Mucosa of rectum (tissue), 2 donors: ENCODE measurements at regions not wholly inside any gene's neighbourhood (a gene's known extent, or its start where the extent isn't known, plus 50 kb on each side); places are given as distances from the start of the nearest gene placed in this dataset.

Source experiments
- H3K27ac ChIP-seq, 2 donors: one replicate each; pipeline ENCODE4 v1.7.0; 2013; ENCODE audit warnings: inconsistent platforms in 2 of 2, low read depth in 2 of 2, low read length in 2 of 2
- H3K27me3 ChIP-seq, 2 donors: one replicate each; pipeline ENCODE4 v1.7.0; 2013; ENCODE audit warnings: low read length in 2 of 2; ENCODE audit not compliant: control insufficient read depth in 2 of 2, insufficient read depth in 2 of 2
- H3K36me3 ChIP-seq, 2 donors: one replicate each; pipeline ENCODE4 v1.7.0; 2013; ENCODE audit warnings: low read length in 2 of 2; ENCODE audit not compliant: control insufficient read depth in 2 of 2, insufficient read depth in 2 of 2
- H3K4me1 ChIP-seq, 2 donors: one replicate each; pipeline ENCODE4 v1.7.0; 2013; ENCODE audit warnings: low read length in 2 of 2, mild to moderate bottlenecking in 1 of 2; ENCODE audit not compliant: control insufficient read depth in 2 of 2, insufficient read depth in 2 of 2
- H3K4me3 ChIP-seq, 2 donors: one replicate each; pipeline ENCODE4 v1.7.0; 2013; ENCODE audit warnings: low read length in 2 of 2
- H3K9ac ChIP-seq, 2 donors: one replicate each; pipeline ENCODE4 v1.7.0; 2013; ENCODE audit warnings: low read length in 2 of 2, low read depth in 1 of 2, mild to moderate bottlenecking in 1 of 2
- H3K9me3 ChIP-seq, 2 donors: one replicate each; pipeline ENCODE4 v1.7.0; 2013; ENCODE audit warnings: low read length in 2 of 2; ENCODE audit not compliant: control insufficient read depth in 2 of 2
- donor health status: healthy.
- donor health status: Normal muscosa, but diverticular disease.

- no peak overlapping the region for H3K27ac ChIP-seq
- no peaks in the 10 kb centered on the region for H3K9me3 ChIP-seq
- no peaks in the 10 kb centered on the region for H3K36me3 ChIP-seq
- H3K9ac ChIP-seq = no peak overlapping the region
- H3K4me3 ChIP-seq = no peak overlapping the region
- no peaks in the 10 kb centered on the region for H3K4me1 ChIP-seq
- H3K27me3 ChIP-seq = no peaks in the 10 kb centered on the region
Observed at GRCh38 chr12:78666584-78666983, 198.0 kb upstream of the SYT1 start.

- Histone ChIP-seq H3K4me3 (no peak overlapping the region), H3K9me3 (no peaks in the 10 kb centered on the region), H3K9ac (no peak overlapping the region), H3K36me3 (no peaks in the 10 kb centered on the region), H3K4me1 (no peaks in the 10 kb centered on the region), H3K27ac (no peak overlapping the region), H3K27me3 (no peaks in the 10 kb centered on the region)
Observed at GRCh38 chr12:78671295-78671694, 193.3 kb upstream of the SYT1 start.

DNA sequence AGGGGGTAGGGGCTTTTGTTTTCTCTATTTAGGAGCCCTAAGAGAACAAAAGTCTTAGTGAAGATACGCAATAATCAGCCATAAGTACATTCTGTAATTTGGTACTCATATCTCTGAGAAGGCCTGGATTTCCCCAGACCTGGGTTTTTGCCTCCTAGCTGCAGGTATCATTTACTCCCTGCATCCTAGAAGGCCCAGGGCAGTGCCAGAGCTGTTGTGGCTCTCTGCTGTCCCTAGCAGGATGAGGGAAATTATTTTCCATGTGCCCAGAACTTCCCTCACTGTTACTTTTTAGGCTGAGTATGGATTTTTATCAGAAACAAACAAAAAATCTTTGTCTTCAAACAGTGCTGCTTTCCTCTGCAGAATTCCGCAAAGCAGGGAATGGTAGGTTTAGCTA lies 192.5 kb upstream of the SYT1 start:
- no peaks in the 10 kb centered on the region for H3K4me1 ChIP-seq
- H3K9me3 ChIP-seq = no peaks in the 10 kb centered on the region
- H3K27me3 ChIP-seq = no peaks in the 10 kb centered on the region
- no peak overlapping the region for H3K4me3 ChIP-seq
- H3K36me3 ChIP-seq = no peaks in the 10 kb centered on the region
- no peak overlapping the region for H3K27ac ChIP-seq
- H3K9ac ChIP-seq = no peak overlapping the region

DNA sequence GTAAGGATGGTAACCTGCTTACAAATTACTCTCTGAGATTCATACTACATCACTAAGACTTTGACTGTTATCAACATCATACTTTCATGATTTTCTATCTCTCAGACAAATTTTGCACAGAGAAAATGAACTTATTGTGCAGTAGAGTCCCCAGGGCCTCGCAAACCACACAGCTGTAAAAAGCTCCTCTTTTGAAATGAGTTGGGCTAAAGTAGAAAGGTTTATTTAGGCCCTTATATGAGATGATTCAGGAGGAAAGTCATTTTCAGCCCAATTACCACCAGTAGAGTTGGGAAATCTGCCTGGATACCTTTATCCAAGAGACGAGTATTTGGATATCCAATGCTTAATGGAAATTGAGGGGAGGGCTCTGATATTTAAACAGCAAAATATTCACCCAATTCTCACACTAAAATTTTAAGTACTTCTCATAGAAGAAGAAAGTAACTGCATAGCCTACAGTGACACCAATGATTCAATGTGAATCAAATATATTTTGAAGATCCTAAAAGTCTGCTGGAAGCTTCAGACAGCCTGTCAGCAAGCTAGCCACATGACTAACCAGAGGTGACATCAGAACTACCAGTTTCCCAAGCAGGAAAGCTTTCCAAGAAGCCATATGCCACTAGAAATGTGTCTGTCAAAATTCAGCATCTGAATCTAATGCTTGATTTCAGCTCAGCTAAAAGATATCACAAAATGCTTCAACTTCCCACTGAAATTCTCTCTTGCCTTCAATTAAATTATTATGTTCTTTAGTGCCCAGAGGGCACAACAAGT lies 190.1 kb upstream of the SYT1 start:
- H3K27ac ChIP-seq = no peak overlapping the region
- H3K27me3 ChIP-seq = no peaks in the 10 kb centered on the region
- H3K4me1 ChIP-seq = no peaks in the 10 kb centered on the region
- H3K4me3 ChIP-seq = no peak overlapping the region
- H3K9me3 ChIP-seq = no peaks in the 10 kb centered on the region
- H3K36me3 ChIP-seq = no peaks in the 10 kb centered on the region
- no peak overlapping the region for H3K9ac ChIP-seq

DNA sequence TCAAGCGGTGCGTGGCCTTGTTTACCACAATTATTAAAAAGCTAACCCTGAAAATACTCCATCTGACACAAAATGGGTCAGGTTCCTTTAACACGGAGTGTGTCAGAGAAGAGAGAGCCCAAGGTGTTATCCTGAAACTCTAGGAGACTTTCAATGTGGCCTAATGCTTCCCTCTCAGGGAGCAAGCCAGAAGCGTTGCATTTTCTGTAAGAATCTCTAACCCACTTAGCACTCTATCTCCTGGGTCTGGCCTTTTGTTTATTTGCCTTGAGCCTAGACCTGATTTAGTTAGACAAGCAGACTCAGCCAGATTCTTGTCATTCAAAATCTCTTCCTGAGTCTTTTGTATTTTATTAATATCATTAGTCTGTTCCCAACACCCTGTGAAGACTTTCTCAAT lies 184.0 kb upstream of the SYT1 start:
- no peaks in the 10 kb centered on the region for H3K27me3 ChIP-seq
- no peaks in the 10 kb centered on the region for H3K9me3 ChIP-seq
- H3K36me3 ChIP-seq = no peaks in the 10 kb centered on the region
- H3K4me3 ChIP-seq = no peak overlapping the region
- H3K27ac ChIP-seq = no peak overlapping the region
- no peaks in the 10 kb centered on the region for H3K4me1 ChIP-seq
- no peak overlapping the region for H3K9ac ChIP-seq

GRCh38 chr12:78683031-78683430 lies 181.5 kb upstream of the SYT1 start:
- Histone ChIP-seq H3K27ac (no peak overlapping the region), H3K27me3 (no peaks in the 10 kb centered on the region), H3K4me1 (no peaks in the 10 kb centered on the region), H3K36me3 (no peaks in the 10 kb centered on the region), H3K9ac (no peak overlapping the region), H3K4me3 (no peak overlapping the region), H3K9me3 (no peaks in the 10 kb centered on the region)

DNA sequence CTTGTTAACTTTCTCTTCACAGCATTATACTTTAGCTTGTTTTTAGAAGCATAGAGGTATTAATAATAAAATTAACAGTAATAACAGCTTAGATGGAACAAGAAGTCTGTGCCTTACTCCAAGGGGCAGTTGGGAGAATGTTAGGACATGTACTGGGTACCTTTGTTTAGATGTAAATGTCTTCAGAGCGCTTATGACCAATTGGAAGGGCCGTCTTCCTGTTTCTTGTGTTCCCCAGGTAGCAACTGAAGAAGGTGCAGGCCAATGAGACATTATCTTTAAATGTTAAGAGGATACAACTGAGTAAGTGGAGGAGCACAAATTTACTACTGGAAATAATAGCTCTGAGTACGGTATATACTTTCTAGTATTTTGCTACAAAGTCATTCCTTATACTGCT lies 180.9 kb upstream of the SYT1 start:
- H3K9ac ChIP-seq = no peak overlapping the region
- H3K9me3 ChIP-seq = no peaks in the 10 kb centered on the region
- no peaks in the 10 kb centered on the region for H3K4me1 ChIP-seq
- H3K36me3 ChIP-seq = no peaks in the 10 kb centered on the region
- H3K27ac ChIP-seq = no peak overlapping the region
- H3K4me3 ChIP-seq = no peak overlapping the region
- no peaks in the 10 kb centered on the region for H3K27me3 ChIP-seq

- no peaks in the 10 kb centered on the region for H3K36me3 ChIP-seq
- no peaks in the 10 kb centered on the region for H3K4me1 ChIP-seq
- no peak overlapping the region for H3K27ac ChIP-seq
- H3K9ac ChIP-seq = no peak overlapping the region
- no peak overlapping the region for H3K4me3 ChIP-seq
- H3K9me3 ChIP-seq = no peaks in the 10 kb centered on the region
- no peaks in the 10 kb centered on the region for H3K27me3 ChIP-seq
Observed at GRCh38 chr12:78684419-78684818, 180.2 kb upstream of the SYT1 start.

DNA sequence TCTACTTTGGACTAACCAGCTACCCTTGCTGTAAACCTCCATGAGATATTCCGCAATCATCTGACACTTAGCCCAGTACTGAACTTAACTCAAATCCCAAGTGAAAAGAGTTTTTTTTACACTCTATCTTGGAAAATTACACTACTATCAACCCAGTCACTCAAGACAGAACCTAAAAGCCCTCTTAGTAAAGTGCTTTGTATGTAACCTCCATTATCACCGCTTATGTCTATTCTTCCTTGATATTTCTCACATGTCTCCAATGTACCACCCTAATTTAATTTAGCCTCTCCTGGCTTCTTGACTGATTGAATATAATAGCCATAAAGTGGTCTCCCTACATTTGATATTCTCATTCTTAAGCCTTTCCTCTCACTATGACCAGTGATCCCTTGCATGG lies 168.8 kb upstream of the SYT1 start:
- Histone ChIP-seq H3K36me3 (no peaks in the 10 kb centered on the region), H3K4me3 (no peak overlapping the region), H3K9ac (no peak overlapping the region), H3K27me3 (no peaks in the 10 kb centered on the region), H3K27ac (no peak overlapping the region), H3K4me1 (no peaks in the 10 kb centered on the region), H3K9me3 (no peaks in the 10 kb centered on the region)

GRCh38 chr12:78696267-78696666 lies 168.3 kb upstream of the SYT1 start:
- Histone ChIP-seq H3K36me3 (no peaks in the 10 kb centered on the region), H3K4me3 (no peak overlapping the region), H3K27ac (no peak overlapping the region), H3K9ac (no peak overlapping the region), H3K27me3 (no peaks in the 10 kb centered on the region), H3K4me1 (no peaks in the 10 kb centered on the region), H3K9me3 (no peaks in the 10 kb centered on the region)
